Keratinocyte (primary cell): ENCODE measurements at regions not wholly inside any gene's neighbourhood (a gene's known extent, or its start where the extent isn't known, plus 50 kb on each side); places are given as distances from the start of the nearest gene placed in this dataset.

ENCODE experiments used
- DNase-seq: peaks from one replicate; pipeline ENCODE4 v3.0.0-alpha.2; 2011; ENCODE audit warnings: low read depth, missing footprints, low spot score
- FAIRE-seq: peaks from 2 replicates; lab custom pipeline; 2011; peaks lifted over from hg19 to GRCh38; lab: Jason Lieb, UNC
- H2AFZ ChIP-seq: 2 replicates; pipeline ENCODE4 v1.6.0; 2012; ENCODE audit warnings: low read length, control low read depth, inconsistent platforms; ENCODE audit not compliant: control insufficient read depth
- H3K27ac ChIP-seq: 2 replicates; pipeline ENCODE4 v1.5.1; 2011; ENCODE audit warnings: low read length; ENCODE audit not compliant: control insufficient read depth, insufficient read depth
- H3K27me3 ChIP-seq: 3 replicates; pipeline ENCODE4 v1.6.0; 2011; ENCODE audit warnings: low read length; ENCODE audit not compliant: control insufficient read depth, insufficient read depth; ENCODE audit errors: extremely low read depth
- H3K36me3 ChIP-seq, 2 experiments: 2 replicates in 1 of 2; 3 replicates in 1 of 2; pipeline ENCODE4 v1.5.1; 2011; ENCODE audit warnings: low read length in 2 of 2, mild to moderate bottlenecking in 1 of 2; ENCODE audit not compliant: control insufficient read depth in 2 of 2, insufficient read depth in 2 of 2; ENCODE audit errors: extremely low read depth in 1 of 2
- H3K4me1 ChIP-seq: 3 replicates; pipeline ENCODE4 v1.5.1; 2011; ENCODE audit warnings: low read length; ENCODE audit not compliant: control insufficient read depth, insufficient read depth; ENCODE audit errors: extremely low read depth
- H3K4me2 ChIP-seq: 3 replicates; pipeline ENCODE4 v1.6.0; 2011; ENCODE audit warnings: low read depth, low read length; ENCODE audit not compliant: control insufficient read depth, insufficient read depth; ENCODE audit errors: extremely low read depth
- H3K4me3 ChIP-seq, 3 experiments: fragments of 200-600 bp in 1 of 3; sonication (generic) in 1 of 3; 2 replicates in 2 of 3; 3 replicates in 1 of 3; pipeline ENCODE4 v1.5.1; 2011 to 2016; ENCODE audit warnings: low read length in 3 of 3, mild to moderate bottlenecking in 3 of 3, control low read depth in 2 of 3, inconsistent platforms in 1 of 3, low read depth in 1 of 3, mixed read lengths in 1 of 3, mixed run types in 1 of 3, moderate library complexity in 1 of 3; ENCODE audit not compliant: control insufficient read depth in 2 of 3, insufficient read depth in 2 of 3; ENCODE audit errors: extremely low read depth in 1 of 3
- H3K79me2 ChIP-seq: 2 replicates; pipeline ENCODE4 v1.6.0; 2012; ENCODE audit warnings: low read length; ENCODE audit not compliant: control insufficient read depth, insufficient read depth
- H3K9ac ChIP-seq: 3 replicates; pipeline ENCODE4 v1.6.0; 2011; ENCODE audit warnings: low read length; ENCODE audit not compliant: control insufficient read depth, insufficient read depth; ENCODE audit errors: extremely low read depth
- H3K9me1 ChIP-seq: 3 replicates; pipeline ENCODE4 v1.6.0; 2011; ENCODE audit warnings: low read length; ENCODE audit not compliant: control insufficient read depth, insufficient read depth; ENCODE audit errors: extremely low read depth
- H3K9me3 ChIP-seq: 2 replicates; pipeline ENCODE4 v1.5.1; 2012; ENCODE audit warnings: low read depth, low read length; ENCODE audit not compliant: control insufficient read depth
- H4K20me1 ChIP-seq: 3 replicates; pipeline ENCODE4 v1.6.0; 2011; ENCODE audit warnings: low read length; ENCODE audit not compliant: control insufficient read depth, insufficient read depth; ENCODE audit errors: extremely low read depth
- CTCF ChIP-seq, 3 experiments: IDR thresholded peaks in 1 of 3; conservative IDR thresholded peaks in 1 of 3; optimal IDR thresholded peaks in 1 of 3; 2 replicates in 2 of 3; 3 replicates in 1 of 3; pipeline versions ENCODE3 to v1.5.1; 2011; ENCODE audit warnings: low read length in 3 of 3, mild to moderate bottlenecking in 3 of 3, moderate library complexity in 2 of 3, control low read depth in 1 of 3, inconsistent platforms in 1 of 3; ENCODE audit not compliant: insufficient read depth in 2 of 3; ENCODE audit errors: extremely low read depth in 1 of 3
- EZH2 ChIP-seq: IDR thresholded peaks from one replicate; pipeline ENCODE4 v1.6.1; 2012; ENCODE audit warnings: inconsistent platforms, mild to moderate bottlenecking, low read length, moderate library complexity
- dilution Hi-C: fragments of 300-500 bp; cut with MboI; formaldehyde crosslinking; loops from one replicate; pipeline ENCODE4 v1.7.0; 2020; ENCODE audit warnings: low sequenced_read_pairs; ENCODE audit not compliant: extremely low pct_ligation_motif_present

DNA sequence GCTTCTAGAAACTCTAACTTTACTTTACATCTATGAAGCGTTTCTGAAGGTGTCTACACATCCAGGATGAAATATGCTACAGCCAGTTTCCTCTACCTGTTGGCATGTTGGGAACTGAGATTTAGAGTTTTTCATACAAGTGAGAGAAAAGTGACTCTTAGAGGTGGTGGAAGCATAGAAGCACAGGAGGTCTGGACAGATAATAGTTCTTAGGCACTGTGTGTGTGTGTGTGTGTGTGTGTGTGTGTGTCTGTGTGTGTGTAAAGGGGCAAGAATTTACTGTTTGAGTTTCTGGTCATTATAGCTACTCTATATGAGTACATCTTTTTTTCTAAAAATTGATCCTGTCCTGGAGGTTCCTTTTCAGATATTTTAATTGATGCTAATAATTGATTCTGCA, 110.7 kb upstream of the MTPN start:
- Histone ChIP-seq H3K4me3 (no peak overlapping the region), H3K4me2 (no peak overlapping the region), H3K27me3 (no peaks in the 10 kb centered on the region), H3K9ac (no peak overlapping the region), H4K20me1 (no peaks in the 10 kb centered on the region), H3K4me1 (no peaks in the 10 kb centered on the region), H2AFZ (no peak overlapping the region), H3K79me2 (no peaks in the 10 kb centered on the region), H3K9me3 (no peaks in the 10 kb centered on the region), H3K36me3 (no peaks in the 10 kb centered on the region), H3K9me1 (no peaks in the 10 kb centered on the region), H3K27ac (no peak overlapping the region)
- DNase-seq (no peak), FAIRE-seq (no peak)
- dilution Hi-C loops: no loop called here
- TF ChIP-seq EZH2 (no peak), CTCF (optimal IDR thresholded peaks at IDR 0.05 in 1 of 3, IDR thresholded peaks at IDR 0.05 in 1 of 3, conservative IDR thresholded peaks at IDR 0.05 in 1 of 3; ENCODE audit: extremely low read depth in 1 of 3, insufficient read depth in 2 of 3, low read length in 3 of 3) (no peak)

DNA sequence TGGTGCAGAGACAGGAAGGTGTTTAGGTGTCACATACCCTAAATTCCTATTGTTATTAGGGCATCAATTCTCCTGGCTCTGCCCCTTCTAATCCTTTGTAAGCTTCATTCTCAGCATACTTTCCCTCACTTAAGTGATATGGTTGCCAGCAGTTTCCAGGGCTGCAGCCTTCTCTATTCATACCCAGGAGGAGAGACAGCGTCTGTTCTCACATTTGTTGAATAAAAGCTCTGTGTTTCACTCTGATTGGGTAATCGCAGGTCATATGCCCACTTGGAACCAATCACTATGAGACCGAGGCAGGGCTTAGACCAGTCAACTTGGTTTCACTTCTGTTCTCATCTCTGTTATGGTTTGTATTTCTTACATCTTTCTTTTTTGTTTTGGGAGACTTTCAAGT, 109.6 kb upstream of the MTPN start:
- FAIRE-seq: no peak
- Histone ChIP-seq H3K4me2 (no peak overlapping the region), H4K20me1 (no peaks in the 10 kb centered on the region), H3K36me3 (no peaks in the 10 kb centered on the region), H3K9me3 (no peaks in the 10 kb centered on the region), H3K79me2 (no peaks in the 10 kb centered on the region), H3K4me1 (no peaks in the 10 kb centered on the region), H3K9me1 (no peaks in the 10 kb centered on the region), H2AFZ (no peak overlapping the region), H3K27me3 (no peaks in the 10 kb centered on the region), H3K27ac (no peak overlapping the region), H3K9ac (no peak overlapping the region), H3K4me3 (no peak overlapping the region)
- DNase-seq: no peak
- TF ChIP-seq CTCF (optimal IDR thresholded peaks at IDR 0.05 in 1 of 3, IDR thresholded peaks at IDR 0.05 in 1 of 3, conservative IDR thresholded peaks at IDR 0.05 in 1 of 3; ENCODE audit: extremely low read depth in 1 of 3, insufficient read depth in 2 of 3, low read length in 3 of 3) (no peak), EZH2 (no peak)
- dilution Hi-C loops: no loop called here
